ENCODE measurements at regions not wholly inside any gene's neighbourhood (a gene's known extent, or its start where the extent isn't known, plus 50 kb on each side); places are given as distances from the start of the nearest gene placed in this dataset.

DNA sequence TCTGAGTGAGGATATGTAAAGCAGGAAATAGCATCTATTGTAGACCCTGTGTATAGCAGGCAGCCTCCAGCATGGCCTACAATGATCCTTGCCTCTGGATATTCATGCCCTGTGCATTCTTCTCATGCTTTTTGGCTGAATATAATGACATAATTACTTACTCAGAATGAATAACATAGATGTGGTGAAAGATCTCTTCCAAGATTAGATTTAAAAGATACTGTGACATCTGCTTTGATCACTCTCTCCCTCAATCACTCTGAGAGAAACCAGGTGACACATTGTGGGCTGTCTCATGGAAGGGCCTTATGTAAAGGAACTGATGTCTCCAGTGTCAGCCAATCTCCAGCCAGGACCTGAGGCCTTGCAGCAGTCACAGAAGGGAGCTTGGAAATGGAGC lies 376.7 kb downstream of the DNAH5 start:
- peaks cover 26% of the 10 kb centered on the region for H3K9me3 ChIP-seq (replicated peaks)
- H3K36me3 ChIP-seq = no peaks in the 10 kb centered on the region
- DNase-seq = no peak
- intact Hi-C loops (cut with micrococcal nuclease) = no loop called here
- H3K4me1 ChIP-seq = no peaks in the 10 kb centered on the region
- H3K27ac ChIP-seq (replicated peaks) = no peak overlapping the region
- H3K4me3 ChIP-seq = no peak overlapping the region
- H3K27me3 ChIP-seq (ENCODE audit: low read depth) = no peaks in the 10 kb centered on the region
- TF ChIP-seq, protein P1, sequence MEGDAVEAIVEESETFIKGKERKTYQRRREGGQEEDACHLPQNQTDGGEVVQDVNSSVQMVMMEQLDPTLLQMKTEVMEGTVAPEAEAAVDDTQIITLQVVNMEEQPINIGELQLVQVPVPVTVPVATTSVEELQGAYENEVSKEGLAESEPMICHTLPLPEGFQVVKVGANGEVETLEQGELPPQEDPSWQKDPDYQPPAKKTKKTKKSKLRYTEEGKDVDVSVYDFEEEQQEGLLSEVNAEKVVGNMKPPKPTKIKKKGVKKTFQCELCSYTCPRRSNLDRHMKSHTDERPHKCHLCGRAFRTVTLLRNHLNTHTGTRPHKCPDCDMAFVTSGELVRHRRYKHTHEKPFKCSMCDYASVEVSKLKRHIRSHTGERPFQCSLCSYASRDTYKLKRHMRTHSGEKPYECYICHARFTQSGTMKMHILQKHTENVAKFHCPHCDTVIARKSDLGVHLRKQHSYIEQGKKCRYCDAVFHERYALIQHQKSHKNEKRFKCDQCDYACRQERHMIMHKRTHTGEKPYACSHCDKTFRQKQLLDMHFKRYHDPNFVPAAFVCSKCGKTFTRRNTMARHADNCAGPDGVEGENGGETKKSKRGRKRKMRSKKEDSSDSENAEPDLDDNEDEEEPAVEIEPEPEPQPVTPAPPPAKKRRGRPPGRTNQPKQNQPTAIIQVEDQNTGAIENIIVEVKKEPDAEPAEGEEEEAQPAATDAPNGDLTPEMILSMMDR (IDR thresholded peaks at IDR 0.05; ENCODE audit: borderline replicate concordance) = no peak

DNA sequence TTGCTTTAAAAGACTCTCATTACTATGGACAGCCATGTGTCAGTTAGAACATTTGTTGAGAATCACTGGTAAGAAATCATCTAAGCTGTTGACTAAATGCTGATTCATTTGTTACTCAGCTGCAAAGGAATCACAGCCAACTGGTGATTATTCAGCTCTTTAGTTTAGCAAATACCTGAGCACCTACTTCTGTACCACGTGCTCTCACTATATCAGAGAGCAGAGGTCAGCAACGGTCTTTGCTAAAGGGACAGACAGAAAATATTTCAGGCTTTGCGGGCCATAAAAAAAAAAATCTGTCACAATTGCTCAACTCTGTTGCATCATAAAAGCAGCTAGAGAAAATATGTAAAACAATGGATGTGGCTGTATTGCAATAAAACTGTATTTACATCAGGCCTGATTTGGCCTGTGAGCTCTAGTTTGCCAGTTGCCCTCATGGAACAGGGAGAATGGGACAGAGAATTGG lies 377.6 kb downstream of the DNAH5 start:
- H3K36me3 ChIP-seq = no peaks in the 10 kb centered on the region
- H3K4me1 ChIP-seq = no peaks in the 10 kb centered on the region
- no peak overlapping the region for H3K4me3 ChIP-seq
- H3K27me3 ChIP-seq (ENCODE audit: low read depth) = no peaks in the 10 kb centered on the region
- H3K27ac ChIP-seq (replicated peaks) = no peak overlapping the region
- TF ChIP-seq, protein P1 (IDR thresholded peaks at IDR 0.05; ENCODE audit: borderline replicate concordance) = no peak
- intact Hi-C loops (cut with micrococcal nuclease) = no loop called here
- H3K9me3 ChIP-seq (replicated peaks) = peaks cover 30% of the 10 kb centered on the region
- DNase-seq = no peak

DNA sequence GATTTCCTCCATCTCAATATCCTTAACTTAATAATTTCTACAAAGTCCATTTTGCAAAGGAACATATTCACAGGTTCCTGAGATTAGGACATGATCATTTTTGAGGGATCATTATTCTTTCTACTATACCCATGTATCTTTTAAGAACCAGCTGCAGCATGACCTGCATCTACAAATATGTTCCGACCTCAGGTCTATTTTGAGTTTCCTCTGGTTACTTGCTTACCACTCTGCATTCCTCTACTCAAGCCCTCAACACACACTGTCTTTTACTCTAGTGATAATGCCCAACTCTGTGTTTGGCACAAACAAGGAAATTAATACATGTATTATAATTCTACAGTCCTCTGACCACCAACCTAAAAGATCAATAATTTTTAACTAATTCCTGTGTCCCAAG lies 386.1 kb downstream of the DNAH5 start:
- intact Hi-C loops (cut with micrococcal nuclease) = no loop called here
- H3K27me3 ChIP-seq (ENCODE audit: low read depth) = no peaks in the 10 kb centered on the region
- H3K9me3 ChIP-seq (replicated peaks) = peaks cover 10% of the 10 kb centered on the region
- no peaks in the 10 kb centered on the region for H3K36me3 ChIP-seq
- H3K4me1 ChIP-seq = no peaks in the 10 kb centered on the region
- DNase-seq = no peak
- H3K27ac ChIP-seq (replicated peaks) = no peak overlapping the region
- no peak overlapping the region for H3K4me3 ChIP-seq
- TF ChIP-seq, protein P1 (IDR thresholded peaks at IDR 0.05; ENCODE audit: borderline replicate concordance) = no peak

DNA sequence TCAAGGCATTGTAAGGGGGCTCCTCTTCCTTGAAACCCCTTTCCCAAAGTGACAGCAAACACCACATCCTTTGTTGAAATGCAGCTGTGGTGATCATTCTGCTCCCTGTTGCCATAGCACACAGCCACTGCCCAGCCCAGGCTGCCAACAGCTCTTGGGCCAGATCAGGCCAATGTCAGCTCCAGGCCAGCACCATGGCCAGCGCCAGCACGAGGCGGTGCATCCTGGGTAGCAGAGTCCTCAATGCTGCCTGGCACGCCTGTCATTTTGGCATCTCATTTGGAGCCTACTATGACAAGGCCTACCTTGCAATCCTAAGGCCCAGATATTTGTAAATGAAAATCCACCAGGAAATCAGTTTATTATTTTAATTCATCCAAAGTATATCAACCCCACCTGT lies 390.6 kb downstream of the DNAH5 start:
- TF ChIP-seq, protein P1 (IDR thresholded peaks at IDR 0.05; ENCODE audit: borderline replicate concordance) = no peak
- Histone ChIP-seq H3K4me3 (no peak overlapping the region), H3K27ac (replicated peaks) (no peak overlapping the region), H3K4me1 (no peaks in the 10 kb centered on the region), H3K27me3 (ENCODE audit: low read depth) (no peaks in the 10 kb centered on the region), H3K9me3 (replicated peaks) (no peaks in the 10 kb centered on the region), H3K36me3 (no peaks in the 10 kb centered on the region)
- DNase-seq = no peak
- intact Hi-C loops (cut with micrococcal nuclease) = no loop called here

DNA sequence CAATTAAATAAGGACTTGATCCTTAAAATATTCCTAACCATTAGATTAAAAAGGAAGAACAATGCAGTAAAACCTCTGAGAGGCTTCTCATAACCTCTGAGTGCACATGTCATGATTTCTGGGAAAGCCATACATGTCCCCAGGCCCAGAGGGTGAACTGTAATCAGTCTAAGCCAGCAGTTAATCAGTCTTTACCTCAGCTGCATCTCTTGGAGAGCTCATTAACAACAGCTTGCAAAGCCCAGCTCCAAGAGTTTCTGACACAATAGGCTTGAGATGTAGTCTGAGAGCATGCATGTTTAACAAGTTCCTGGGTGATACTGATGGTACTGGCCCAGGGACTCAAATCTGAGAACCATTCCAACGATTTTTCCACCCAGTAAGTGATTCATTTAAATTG lies 392.1 kb downstream of the DNAH5 start:
- H3K27me3 ChIP-seq (ENCODE audit: low read depth) = no peaks in the 10 kb centered on the region
- DNase-seq = no peak
- no peak overlapping the region for H3K27ac ChIP-seq (replicated peaks)
- no peaks in the 10 kb centered on the region for H3K36me3 ChIP-seq
- H3K4me1 ChIP-seq = no peaks in the 10 kb centered on the region
- TF ChIP-seq, protein P1 (IDR thresholded peaks at IDR 0.05; ENCODE audit: borderline replicate concordance) = no peak
- no peaks in the 10 kb centered on the region for H3K9me3 ChIP-seq (replicated peaks)
- intact Hi-C loops (cut with micrococcal nuclease) = no loop called here
- H3K4me3 ChIP-seq = no peak overlapping the region

DNA sequence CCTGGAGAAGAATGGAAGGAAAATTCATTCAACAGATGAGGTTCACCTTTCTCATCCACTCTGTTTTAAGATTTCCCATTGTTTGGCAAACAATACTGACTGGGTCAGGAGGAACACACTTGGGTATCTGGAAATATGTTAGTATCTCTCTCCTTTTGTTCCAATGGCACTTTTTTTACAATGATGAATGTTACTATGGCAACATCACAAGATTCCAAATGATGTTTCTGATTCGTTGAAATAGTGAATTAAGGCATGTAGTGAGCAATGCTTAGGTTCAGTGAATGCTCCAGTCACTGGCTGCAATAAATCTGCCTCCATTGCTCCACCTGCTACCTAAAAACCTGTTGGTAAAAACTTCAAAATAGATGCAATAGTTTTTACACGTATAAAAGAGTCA lies 392.8 kb downstream of the DNAH5 start:
- intact Hi-C loops (cut with micrococcal nuclease) = no loop called here
- no peak overlapping the region for H3K4me3 ChIP-seq
- H3K9me3 ChIP-seq (replicated peaks) = no peaks in the 10 kb centered on the region

More for the DNA sequence above, 392.8 kb downstream of the DNAH5 start:
- Histone ChIP-seq H3K27ac (replicated peaks) (no peak overlapping the region), H3K36me3 (no peaks in the 10 kb centered on the region), H3K27me3 (ENCODE audit: low read depth) (no peaks in the 10 kb centered on the region), H3K4me1 (no peaks in the 10 kb centered on the region)
- no peak for DNase-seq
- TF ChIP-seq, protein P1 (IDR thresholded peaks at IDR 0.05; ENCODE audit: borderline replicate concordance) = no peak

Data from left ventricle myocardium inferior (tissue), 1 donor.